ENCODE measurements at regions not wholly inside any gene's neighbourhood (a gene's known extent, or its start where the extent isn't known, plus 50 kb on each side); places are given as distances from the start of the nearest gene placed in this dataset.

DNA sequence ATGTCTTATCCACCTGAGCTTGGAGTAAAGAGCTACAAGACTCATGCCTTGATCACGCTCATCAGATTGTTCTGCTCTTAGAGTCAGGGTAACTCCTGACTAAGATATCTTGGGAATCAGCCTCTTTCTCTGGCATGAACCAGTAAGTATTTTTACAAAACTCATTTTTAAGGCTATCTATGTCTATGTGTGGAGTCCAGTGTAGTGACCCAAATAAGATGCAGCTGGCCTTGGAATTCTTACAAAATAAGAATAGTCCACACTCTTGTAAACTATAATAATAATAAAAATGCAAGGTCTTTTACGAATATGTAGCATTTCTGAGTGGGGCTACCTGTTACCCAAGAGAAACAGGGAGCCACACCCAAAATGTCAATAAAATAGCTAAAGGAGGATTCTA, 498.3 kb upstream of the SYT4 start:
- Histone ChIP-seq H3K9me3 (no peaks in the 10 kb centered on the region), H3K4me3 (no peak overlapping the region), H3K27ac (no peak overlapping the region), H3K27me3 (ENCODE audit: low read depth) (no peaks in the 10 kb centered on the region), H3K36me3 (no peaks in the 10 kb centered on the region), H3K4me1 (peaks cover 4% of the 10 kb centered on the region)
- no peak for DNase-seq
- intact Hi-C loops (cut with DNase I): no loop called here
- no peak for ATAC-seq
- TF ChIP-seq, protein P1, sequence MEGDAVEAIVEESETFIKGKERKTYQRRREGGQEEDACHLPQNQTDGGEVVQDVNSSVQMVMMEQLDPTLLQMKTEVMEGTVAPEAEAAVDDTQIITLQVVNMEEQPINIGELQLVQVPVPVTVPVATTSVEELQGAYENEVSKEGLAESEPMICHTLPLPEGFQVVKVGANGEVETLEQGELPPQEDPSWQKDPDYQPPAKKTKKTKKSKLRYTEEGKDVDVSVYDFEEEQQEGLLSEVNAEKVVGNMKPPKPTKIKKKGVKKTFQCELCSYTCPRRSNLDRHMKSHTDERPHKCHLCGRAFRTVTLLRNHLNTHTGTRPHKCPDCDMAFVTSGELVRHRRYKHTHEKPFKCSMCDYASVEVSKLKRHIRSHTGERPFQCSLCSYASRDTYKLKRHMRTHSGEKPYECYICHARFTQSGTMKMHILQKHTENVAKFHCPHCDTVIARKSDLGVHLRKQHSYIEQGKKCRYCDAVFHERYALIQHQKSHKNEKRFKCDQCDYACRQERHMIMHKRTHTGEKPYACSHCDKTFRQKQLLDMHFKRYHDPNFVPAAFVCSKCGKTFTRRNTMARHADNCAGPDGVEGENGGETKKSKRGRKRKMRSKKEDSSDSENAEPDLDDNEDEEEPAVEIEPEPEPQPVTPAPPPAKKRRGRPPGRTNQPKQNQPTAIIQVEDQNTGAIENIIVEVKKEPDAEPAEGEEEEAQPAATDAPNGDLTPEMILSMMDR (IDR thresholded peaks at IDR 0.05): no peak

DNA sequence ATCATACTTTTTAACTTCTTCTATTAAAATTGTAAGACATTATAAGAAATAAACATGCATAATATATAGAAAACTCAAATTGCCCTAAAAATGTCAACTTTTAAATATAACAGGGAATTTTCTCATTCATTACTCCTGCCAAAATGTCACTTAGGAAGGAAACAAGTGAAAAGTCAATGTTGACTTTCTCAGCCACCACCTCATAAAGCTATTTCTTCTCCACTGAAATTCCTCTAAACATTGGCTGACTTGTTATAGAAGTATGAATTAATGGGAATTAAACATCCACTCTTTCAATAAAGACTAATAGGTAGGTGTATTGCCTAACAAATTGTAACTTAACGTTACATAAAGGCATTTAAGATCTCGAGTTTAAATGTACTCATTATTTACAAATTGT, 499.7 kb upstream of the SYT4 start:
- Histone ChIP-seq H3K27me3 (ENCODE audit: low read depth) (no peaks in the 10 kb centered on the region), H3K4me3 (no peak overlapping the region), H3K27ac (no peak overlapping the region), H3K4me1 (peaks cover 4% of the 10 kb centered on the region), H3K9me3 (no peaks in the 10 kb centered on the region), H3K36me3 (no peaks in the 10 kb centered on the region)
- TF ChIP-seq, protein P1 (IDR thresholded peaks at IDR 0.05): no peak
- intact Hi-C loops (cut with DNase I): no loop called here
- no peak for DNase-seq
- no peak for ATAC-seq

DNA sequence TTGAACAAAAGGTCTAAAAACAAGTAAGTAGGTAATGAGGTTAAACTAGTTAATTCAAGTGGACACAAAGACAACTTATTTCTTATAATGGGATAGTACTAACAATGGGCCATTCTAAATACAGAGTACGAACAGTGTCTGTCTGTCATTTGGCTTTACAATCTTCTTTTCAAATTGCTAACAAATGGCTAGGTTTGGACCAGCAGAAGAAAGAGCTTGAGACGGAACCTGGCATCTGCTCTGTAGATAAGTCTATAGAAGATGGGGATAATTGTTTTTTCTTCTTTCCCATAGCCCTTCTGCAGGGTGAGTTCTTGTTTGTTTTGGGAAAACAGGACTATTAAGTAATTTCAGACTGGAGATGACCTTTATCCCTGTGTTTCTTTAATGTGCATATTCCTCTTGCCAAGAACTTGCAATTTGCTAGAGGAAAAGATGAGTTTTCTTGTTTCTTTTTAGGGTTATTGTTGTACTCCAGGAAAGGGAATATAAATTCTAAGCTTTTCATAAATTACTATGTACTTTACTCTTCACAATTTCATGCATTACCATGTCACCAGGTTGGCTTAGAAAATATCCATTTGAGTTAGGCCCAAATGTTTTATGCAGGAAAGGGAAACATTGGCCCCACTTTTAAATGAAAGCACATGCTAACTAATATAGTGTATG, 500.5 kb upstream of the SYT4 start:
- Histone ChIP-seq H3K27me3 (ENCODE audit: low read depth) (no peaks in the 10 kb centered on the region), H3K9me3 (no peaks in the 10 kb centered on the region), H3K36me3 (no peaks in the 10 kb centered on the region), H3K27ac (no peak overlapping the region), H3K4me1 (peaks cover 4% of the 10 kb centered on the region), H3K4me3 (no peak overlapping the region)
- no peak for ATAC-seq
- DNase-seq: no peak
- TF ChIP-seq, protein P1 (IDR thresholded peaks at IDR 0.05): no peak
- intact Hi-C loops (cut with DNase I): no loop called here

DNA sequence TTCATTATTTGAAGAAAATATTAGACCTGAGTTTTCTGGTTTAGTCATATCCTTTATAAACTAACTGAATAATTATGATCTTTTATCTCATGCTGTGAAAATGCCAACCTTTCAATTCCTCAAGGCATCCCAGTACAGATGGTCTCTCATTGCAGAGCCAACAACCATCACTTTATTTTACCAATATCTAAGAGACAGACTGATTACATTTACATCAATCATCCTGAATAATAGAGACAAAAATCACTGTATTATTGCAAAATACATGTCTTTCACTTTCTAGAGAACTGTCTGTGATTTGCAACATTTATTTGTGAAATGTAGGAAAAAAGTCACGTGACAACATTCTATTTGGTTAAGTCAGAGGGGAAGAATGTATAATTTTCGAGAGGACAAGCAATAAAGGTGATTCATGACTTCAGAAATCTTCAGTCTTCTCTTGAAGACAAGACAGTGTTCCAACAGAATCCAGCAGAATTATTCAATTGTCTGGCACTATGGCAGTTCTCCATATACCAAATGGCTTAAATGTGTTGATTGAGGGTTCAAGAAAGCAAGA, 503.6 kb upstream of the SYT4 start:
- no peak for DNase-seq
- H3K9me3 ChIP-seq: no peaks in the 10 kb centered on the region
- ATAC-seq: no peak

DNA sequence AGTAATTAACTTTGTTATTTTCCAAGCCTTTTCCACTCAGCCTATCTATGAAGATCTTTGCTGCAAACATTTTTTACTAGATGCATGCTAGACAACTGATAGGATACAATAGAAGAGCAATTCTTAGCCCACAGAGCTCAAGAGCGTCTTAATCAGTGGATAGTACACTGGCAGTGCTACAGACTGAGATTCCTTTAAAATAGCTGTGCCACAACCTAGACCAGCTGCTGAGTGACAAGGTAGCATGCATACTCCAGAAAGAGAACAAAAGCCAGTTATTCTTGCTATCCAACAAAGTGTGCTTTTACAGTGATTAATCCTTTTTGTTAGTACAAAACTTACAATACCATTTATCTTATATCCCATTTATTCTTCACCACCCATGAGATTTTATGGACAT, 507.9 kb upstream of the SYT4 start:
- Histone ChIP-seq H3K4me1 (no peaks in the 10 kb centered on the region), H3K4me3 (no peak overlapping the region), H3K36me3 (no peaks in the 10 kb centered on the region), H3K9me3 (no peaks in the 10 kb centered on the region), H3K27ac (no peak overlapping the region), H3K27me3 (ENCODE audit: low read depth) (no peaks in the 10 kb centered on the region)
- intact Hi-C loops (cut with DNase I): no loop called here
- TF ChIP-seq, protein P1 (IDR thresholded peaks at IDR 0.05): no peak
- no peak for ATAC-seq
- DNase-seq: no peak

More for the DNA sequence above, 503.6 kb upstream of the SYT4 start:
- Histone ChIP-seq H3K4me3 (no peak overlapping the region), H3K36me3 (no peaks in the 10 kb centered on the region), H3K27me3 (ENCODE audit: low read depth) (no peaks in the 10 kb centered on the region), H3K4me1 (peaks cover 4% of the 10 kb centered on the region), H3K27ac (no peak overlapping the region)
- intact Hi-C loops (cut with DNase I): no loop called here
- TF ChIP-seq, protein P1 (IDR thresholded peaks at IDR 0.05): no peak

All from lower lobe of right lung (tissue), 2 donors.